ENCODE measurements at regions not wholly inside any gene's neighbourhood (a gene's known extent, or its start where the extent isn't known, plus 50 kb on each side); places are given as distances from the start of the nearest gene placed in this dataset.

DNA sequence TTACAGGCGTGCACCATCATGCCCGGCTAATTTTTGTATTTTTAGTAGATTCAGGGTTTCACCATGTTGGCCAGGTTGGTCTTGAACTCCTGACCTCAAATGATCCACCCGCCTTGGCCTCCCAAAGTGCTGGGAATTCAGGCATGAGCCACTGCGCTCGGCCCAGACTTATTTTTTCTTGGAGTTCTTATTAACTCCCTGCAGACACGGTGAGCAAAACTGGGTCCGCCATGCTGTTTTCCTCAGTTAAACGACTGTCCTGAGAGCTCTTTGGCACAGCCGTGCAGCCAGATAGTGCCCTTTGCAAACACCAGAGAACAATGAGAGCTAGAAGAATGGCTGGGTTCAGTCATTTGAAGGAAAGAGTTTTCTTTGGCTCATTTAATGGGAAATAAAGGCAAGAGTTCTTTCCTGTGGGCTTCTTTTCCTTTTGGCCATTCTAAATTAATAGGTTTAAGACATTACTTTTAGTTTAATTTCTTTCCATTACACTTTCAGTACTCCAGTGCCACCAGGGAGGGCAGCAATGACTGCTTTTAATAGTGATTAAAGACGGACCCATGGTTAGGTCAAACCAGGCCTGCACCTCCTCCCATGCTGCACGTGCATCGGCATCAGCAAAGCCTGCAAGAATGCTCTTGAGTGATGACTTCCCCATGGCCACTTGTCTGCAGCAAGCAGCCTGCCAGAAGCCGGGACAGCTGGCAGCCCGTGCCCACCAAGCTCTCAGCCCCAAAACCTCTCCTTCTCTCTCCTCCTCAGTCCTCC, 60.7 kb downstream of the VCPKMT start:
- TF ChIP-seq, protein P1, sequence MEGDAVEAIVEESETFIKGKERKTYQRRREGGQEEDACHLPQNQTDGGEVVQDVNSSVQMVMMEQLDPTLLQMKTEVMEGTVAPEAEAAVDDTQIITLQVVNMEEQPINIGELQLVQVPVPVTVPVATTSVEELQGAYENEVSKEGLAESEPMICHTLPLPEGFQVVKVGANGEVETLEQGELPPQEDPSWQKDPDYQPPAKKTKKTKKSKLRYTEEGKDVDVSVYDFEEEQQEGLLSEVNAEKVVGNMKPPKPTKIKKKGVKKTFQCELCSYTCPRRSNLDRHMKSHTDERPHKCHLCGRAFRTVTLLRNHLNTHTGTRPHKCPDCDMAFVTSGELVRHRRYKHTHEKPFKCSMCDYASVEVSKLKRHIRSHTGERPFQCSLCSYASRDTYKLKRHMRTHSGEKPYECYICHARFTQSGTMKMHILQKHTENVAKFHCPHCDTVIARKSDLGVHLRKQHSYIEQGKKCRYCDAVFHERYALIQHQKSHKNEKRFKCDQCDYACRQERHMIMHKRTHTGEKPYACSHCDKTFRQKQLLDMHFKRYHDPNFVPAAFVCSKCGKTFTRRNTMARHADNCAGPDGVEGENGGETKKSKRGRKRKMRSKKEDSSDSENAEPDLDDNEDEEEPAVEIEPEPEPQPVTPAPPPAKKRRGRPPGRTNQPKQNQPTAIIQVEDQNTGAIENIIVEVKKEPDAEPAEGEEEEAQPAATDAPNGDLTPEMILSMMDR (IDR thresholded peaks at IDR 0.05; ENCODE audit: low read depth, low read length, missing input control): peak; percentile 6
- TF ChIP-seq TAF1 (conservative IDR thresholded peaks at IDR 0.05) (no peak), RAD21 (IDR thresholded peaks at IDR 0.05) (peak; percentile 24 to 47), REST (IDR thresholded peaks at IDR 0.05) (no peak), RXRA (IDR thresholded peaks at IDR 0.05) (no peak), GABPA (IDR thresholded peaks at IDR 0.05 in 1 of 2, conservative IDR thresholded peaks at IDR 0.05 in 1 of 2) (no peak)
